GM10266 (cell line): ENCODE measurements at regions not wholly inside any gene's neighbourhood (a gene's known extent, or its start where the extent isn't known, plus 50 kb on each side); places are given as distances from the start of the nearest gene placed in this dataset.
"Not testable (repeated sequence)": the region's sequence is repeated elsewhere in the genome, so short reads cannot be mapped to it uniquely, and the experiment has no call there.

Experiments
- DNase-seq: peaks from one replicate; pipeline ENCODE4 v3.0.0; 2012; ENCODE audit errors: extremely low spot score
- TF ChIP-seq, protein P1 (sequence below): IDR thresholded peaks from 2 replicates; pipeline ENCODE4 v1.5.1; 2012; ENCODE audit warnings: mild to moderate bottlenecking, low read depth; ENCODE audit not compliant: control insufficient read depth, insufficient read depth; ENCODE audit errors: missing control alignments

DNA sequence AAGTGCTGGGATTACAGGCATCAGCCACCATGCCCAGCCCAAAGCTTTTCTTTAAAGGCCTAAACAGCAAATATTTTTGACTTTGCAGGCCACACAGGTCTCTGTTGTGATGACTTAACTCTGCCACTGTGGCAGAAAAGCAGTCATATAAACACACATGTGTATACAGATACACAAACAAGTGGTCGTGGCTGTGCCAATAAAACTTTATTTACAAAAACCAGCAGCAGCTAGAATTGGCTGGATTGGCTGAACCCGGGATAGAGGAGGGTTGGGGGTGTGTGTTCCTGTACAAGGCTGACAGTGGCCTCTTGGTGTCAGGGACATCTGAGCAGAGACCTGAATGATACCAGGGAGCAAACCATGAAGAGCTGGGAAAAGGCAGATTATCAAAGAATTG is 95.6 kb downstream of the NCOR2 start:
- TF ChIP-seq, protein P1, sequence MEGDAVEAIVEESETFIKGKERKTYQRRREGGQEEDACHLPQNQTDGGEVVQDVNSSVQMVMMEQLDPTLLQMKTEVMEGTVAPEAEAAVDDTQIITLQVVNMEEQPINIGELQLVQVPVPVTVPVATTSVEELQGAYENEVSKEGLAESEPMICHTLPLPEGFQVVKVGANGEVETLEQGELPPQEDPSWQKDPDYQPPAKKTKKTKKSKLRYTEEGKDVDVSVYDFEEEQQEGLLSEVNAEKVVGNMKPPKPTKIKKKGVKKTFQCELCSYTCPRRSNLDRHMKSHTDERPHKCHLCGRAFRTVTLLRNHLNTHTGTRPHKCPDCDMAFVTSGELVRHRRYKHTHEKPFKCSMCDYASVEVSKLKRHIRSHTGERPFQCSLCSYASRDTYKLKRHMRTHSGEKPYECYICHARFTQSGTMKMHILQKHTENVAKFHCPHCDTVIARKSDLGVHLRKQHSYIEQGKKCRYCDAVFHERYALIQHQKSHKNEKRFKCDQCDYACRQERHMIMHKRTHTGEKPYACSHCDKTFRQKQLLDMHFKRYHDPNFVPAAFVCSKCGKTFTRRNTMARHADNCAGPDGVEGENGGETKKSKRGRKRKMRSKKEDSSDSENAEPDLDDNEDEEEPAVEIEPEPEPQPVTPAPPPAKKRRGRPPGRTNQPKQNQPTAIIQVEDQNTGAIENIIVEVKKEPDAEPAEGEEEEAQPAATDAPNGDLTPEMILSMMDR = no peak
- DNase-seq = no peak

DNA sequence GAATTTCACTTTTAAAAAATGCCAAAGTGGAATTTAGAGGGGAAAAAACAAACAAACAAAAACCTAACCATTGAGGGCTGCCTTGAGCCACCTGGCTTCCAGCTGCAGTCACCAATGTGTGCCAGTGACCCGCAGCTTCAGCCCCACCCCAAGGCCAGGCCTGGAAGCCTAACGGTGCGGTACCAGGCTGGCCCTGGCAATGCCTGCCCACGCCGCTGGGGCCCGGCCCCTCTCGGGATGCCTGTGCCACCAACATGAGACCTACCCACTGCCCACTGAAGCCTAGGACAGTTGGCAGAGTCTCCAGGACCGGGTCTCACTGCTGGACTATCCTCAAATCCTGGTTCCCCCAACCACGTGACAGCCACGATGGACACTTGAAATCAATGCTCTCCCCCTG is 96.6 kb downstream of the NCOR2 start:
- TF ChIP-seq, protein P1 = no peak
- DNase-seq = no peak

DNA sequence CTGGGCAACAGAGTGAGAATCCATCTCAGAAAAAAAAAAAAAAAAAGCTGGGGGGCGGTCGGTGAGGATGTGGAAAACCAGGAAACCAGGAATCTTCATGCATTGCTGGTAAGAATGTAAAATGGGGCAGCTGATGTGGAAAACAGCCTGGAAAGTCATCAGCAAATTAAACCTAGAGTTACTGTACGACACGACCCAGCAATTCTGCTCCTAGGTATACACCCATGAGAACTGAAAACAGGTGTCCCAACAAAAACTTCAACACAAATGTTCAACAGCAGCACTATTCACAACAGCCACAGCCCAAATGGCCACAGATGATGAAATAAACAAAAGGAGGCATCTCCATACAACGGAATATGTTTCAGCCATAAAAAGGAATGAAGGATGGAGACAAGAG is 97.3 kb downstream of the NCOR2 start:
- no peak for DNase-seq
- TF ChIP-seq, protein P1 = no peak

DNA sequence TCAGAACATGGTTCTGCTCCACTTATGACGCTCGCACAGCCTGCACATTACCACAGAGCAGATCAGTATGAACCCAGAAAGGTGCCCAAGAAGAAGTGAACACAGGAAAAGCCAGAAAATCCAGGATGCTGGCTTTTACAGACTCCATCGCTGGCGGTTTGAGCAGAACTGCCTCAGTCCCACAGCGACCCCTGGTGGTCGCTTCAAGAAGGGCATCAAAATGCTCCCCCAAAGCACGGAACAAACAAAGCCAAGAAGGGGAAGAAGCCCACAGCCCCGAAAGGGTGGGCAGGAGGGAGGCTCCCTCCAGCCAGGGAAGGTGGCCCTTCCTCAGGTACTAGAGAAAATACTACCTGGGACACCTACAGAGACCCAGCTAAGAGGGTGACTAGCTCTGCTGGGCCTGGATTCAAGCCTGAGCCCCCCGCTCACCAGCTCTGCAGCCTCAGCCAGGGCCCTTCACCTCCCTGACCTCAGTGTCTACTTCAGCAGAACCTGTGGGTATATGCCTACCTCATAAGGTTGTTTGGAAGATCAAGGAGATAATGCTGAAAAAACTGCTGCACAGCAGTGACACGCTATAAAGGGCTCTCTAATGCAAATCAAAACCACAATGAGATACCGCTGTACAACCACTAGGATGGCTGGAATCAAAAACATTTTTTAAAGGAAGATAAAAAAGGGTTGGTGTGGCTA is 98.1 kb downstream of the NCOR2 start:
- TF ChIP-seq, protein P1 = peak; percentile 45
- DNase-seq = no peak

DNA sequence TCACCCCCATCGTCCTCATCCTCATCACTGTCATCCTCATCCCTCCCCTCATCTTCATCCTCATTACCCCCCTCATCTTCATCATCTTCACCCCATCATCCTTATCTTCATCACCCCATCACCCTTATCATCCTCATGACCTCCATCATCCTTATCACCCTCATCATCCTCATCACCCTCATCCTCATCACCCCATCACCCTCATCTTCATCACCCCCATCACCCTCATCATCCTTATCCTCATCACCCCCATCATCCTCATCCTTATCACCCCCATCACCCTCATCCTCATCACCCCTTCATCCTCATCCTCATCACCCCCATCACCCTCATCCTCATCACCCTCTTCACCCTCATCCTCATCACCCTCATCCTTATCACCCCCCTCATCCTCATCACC is 99.9 kb downstream of the NCOR2 start:
- not testable (repeated sequence) for DNase-seq

DNA sequence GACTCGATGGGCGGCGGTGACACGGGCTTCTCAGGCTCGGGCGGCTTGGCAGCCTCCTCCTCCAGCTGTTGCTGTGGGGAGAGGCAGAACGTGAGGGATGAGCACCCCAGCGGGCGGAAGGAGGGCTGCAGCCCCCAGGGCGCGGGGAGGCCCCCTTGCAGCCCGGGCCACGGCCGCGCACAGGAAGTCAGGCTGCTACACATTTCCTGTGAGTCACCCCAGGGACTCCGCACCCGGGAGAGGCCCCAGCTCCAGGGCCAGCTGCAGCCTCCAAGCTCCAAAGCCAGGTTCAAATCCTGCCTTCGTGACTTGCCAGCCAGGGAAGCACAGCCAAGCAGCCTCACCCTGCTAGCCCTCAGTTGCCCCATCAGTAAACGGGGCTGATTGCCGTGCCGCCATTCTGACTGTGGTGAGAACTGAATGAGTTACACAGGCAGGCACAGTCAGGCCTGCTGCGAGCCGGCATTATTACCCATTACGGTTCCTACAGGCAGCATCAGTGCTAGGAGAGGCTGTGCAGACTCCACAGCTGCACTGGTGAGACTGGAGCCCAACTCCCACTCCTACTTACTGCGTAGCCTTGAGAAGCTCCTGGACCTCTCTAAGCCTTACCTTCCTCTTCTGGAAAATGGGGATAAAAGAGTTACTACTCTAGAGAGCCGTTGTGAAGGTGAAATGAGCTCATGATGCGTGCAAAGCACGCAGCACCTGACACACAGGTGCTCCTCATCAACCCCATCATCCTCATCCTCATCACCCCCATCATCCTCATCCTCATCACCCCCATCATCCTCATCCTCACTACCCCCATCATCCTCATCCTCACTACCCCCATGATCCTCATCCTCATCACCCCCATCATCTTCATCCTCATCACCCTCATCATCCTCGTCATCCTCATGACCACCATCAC is 100.9 kb downstream of the NCOR2 start:
- peak; percentile 90 for DNase-seq
- TF ChIP-seq, protein P1 = peak; percentile 34

DNA sequence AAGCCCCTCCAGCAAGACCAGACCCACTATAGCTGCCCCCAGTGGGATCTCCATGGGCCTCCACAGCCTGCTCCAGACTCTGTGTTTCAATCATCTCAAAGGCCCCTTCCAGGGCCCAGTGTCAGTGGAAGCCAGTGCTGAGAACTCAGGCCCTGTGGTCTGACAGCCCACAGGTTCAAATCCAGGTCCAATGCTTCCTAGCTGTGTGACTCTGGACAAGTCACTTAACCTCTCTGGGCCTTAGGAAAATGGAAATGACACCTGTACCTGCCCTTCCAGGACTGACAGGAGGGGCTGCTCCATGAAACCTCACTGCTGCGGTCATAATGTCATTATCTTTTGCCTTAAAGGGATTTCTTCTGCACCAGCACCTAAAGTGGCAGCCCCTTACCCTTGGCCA is 101.9 kb downstream of the NCOR2 start:
- no peak for DNase-seq
- TF ChIP-seq, protein P1 = no peak
